SK-N-SH treated with all-trans-retinoic acid at 6 μM for 48 hours (cell line): ENCODE measurements at regions not wholly inside any gene's neighbourhood (a gene's known extent, or its start where the extent isn't known, plus 50 kb on each side); places are given as distances from the start of the nearest gene placed in this dataset.

Experiments used
- ATAC-seq: fragments of 200-7000 bp; cut with Tn5 transposase; 3 replicates; pipeline ENCODE4 v1.9.1; 2020; ENCODE audit warnings: mild to moderate bottlenecking, moderate library complexity
- ARNTL ChIP-seq: fragments of 450-650 bp; formaldehyde crosslinking; IDR thresholded peaks from 2 replicates; pipeline ENCODE4 v1.5.0; 2020; ENCODE audit warnings: low read depth, mild to moderate bottlenecking, moderate library complexity, borderline replicate concordance
- BACH2 ChIP-seq: fragments of 250-450 bp; sonication (Bioruptor Pico); IDR thresholded peaks from 2 replicates; pipeline ENCODE4 v1.9.0; 2021; ENCODE audit warnings: mild to moderate bottlenecking, borderline replicate concordance
- CSDC2 ChIP-seq: fragments of 250-450 bp; sonication (Bioruptor Pico); IDR thresholded peaks from 2 replicates; pipeline ENCODE4 v1.5.0; 2020; ENCODE audit warnings: mild to moderate bottlenecking, moderate library complexity
- ESRRG ChIP-seq: fragments of 250-450 bp; sonication (Bioruptor Pico); IDR thresholded peaks from 2 replicates; pipeline ENCODE4 v1.6.1; 2021; ENCODE audit warnings: mild to moderate bottlenecking
- GLIS3 ChIP-seq: fragments of 250-450 bp; sonication (Bioruptor Pico); IDR thresholded peaks from 2 replicates; pipeline ENCODE4 v1.5.0; 2020; ENCODE audit warnings: mild to moderate bottlenecking, moderate library complexity
- ISL1 ChIP-seq: fragments of 250-450 bp; sonication (Bioruptor Pico); IDR thresholded peaks from 2 replicates; pipeline ENCODE4 v2.1.2; 2022; ENCODE audit warnings: mild to moderate bottlenecking, moderate library complexity
- OSR1 ChIP-seq: fragments of 250-450 bp; sonication (Bioruptor Pico); IDR thresholded peaks from 2 replicates; pipeline ENCODE4 v1.8.0; 2022; ENCODE audit warnings: moderate library complexity, mild to moderate bottlenecking, inconsistent platforms
- PATZ1 ChIP-seq: fragments of 250-450 bp; sonication (Bioruptor Pico); IDR thresholded peaks from 2 replicates; pipeline ENCODE4 v1.8.0; 2020; ENCODE audit warnings: mild to moderate bottlenecking, moderate library complexity, borderline replicate concordance
- PPARA ChIP-seq: fragments of 250-450 bp; sonication (Bioruptor Pico); IDR thresholded peaks from 2 replicates; pipeline ENCODE4 v1.5.0; 2020; ENCODE audit warnings: mild to moderate bottlenecking, borderline replicate concordance
- RARB ChIP-seq: fragments of 250-450 bp; sonication (Bioruptor Pico); IDR thresholded peaks from 2 replicates; pipeline ENCODE4 v1.8.0; 2021; ENCODE audit warnings: mild to moderate bottlenecking, moderate library complexity
- SNAI2 ChIP-seq: fragments of 250-450 bp; sonication (Bioruptor Pico); IDR thresholded peaks from 2 replicates; pipeline ENCODE4 v1.5.0; 2020; ENCODE audit warnings: mild to moderate bottlenecking, moderate library complexity
- TCF4 ChIP-seq: fragments of 250-450 bp; sonication (Bioruptor Pico); IDR thresholded peaks from 2 replicates; pipeline ENCODE4 v1.8.0; 2021; ENCODE audit warnings: mild to moderate bottlenecking, moderate library complexity, borderline replicate concordance
- TOX ChIP-seq: fragments of 250-450 bp; sonication (Bioruptor Pico); IDR thresholded peaks from 2 replicates; pipeline ENCODE4 v1.8.0; 2021; ENCODE audit warnings: mild to moderate bottlenecking, moderate library complexity, borderline replicate concordance
- TSHZ2 ChIP-seq: fragments of 250-450 bp; sonication (Bioruptor Pico); IDR thresholded peaks from 2 replicates; pipeline ENCODE4 v1.5.0; 2020; ENCODE audit warnings: mild to moderate bottlenecking, moderate library complexity
- ZC3H10 ChIP-seq: fragments of 250-450 bp; sonication (Bioruptor Pico); IDR thresholded peaks from 2 replicates; pipeline ENCODE4 v1.5.1; 2021; ENCODE audit warnings: mild to moderate bottlenecking, moderate library complexity
- ZFP3 ChIP-seq: fragments of 250-450 bp; sonication (Bioruptor Pico); IDR thresholded peaks from 2 replicates; pipeline ENCODE4 v1.5.0; 2020; ENCODE audit warnings: mild to moderate bottlenecking, moderate library complexity
- ZFP30 ChIP-seq: fragments of 450-650 bp; formaldehyde crosslinking; IDR thresholded peaks from 2 replicates; pipeline ENCODE4 v1.5.0; 2022; ENCODE audit warnings: mild to moderate bottlenecking, moderate library complexity
- ZNF565 ChIP-seq: fragments of 450-650 bp; formaldehyde crosslinking; conservative IDR thresholded peaks from 2 replicates; pipeline ENCODE4 v1.5.0; 2020; ENCODE audit warnings: low read depth, mild to moderate bottlenecking, moderate library complexity
- ZNF70 ChIP-seq: fragments of 450-650 bp; formaldehyde crosslinking; IDR thresholded peaks from 2 replicates; pipeline ENCODE4 v1.5.0; 2020; ENCODE audit warnings: mild to moderate bottlenecking, moderate library complexity
- ZNF8 ChIP-seq: fragments of 450-650 bp; formaldehyde crosslinking; IDR thresholded peaks from 2 replicates; pipeline ENCODE4 v1.5.0; 2020; ENCODE audit warnings: mild to moderate bottlenecking, moderate library complexity
- TF ChIP-seq, protein P1 (sequence below): fragments of 250-450 bp; sonication (Bioruptor Pico); IDR thresholded peaks from 2 replicates; pipeline ENCODE4 v1.8.0; 2021; ENCODE audit warnings: low read depth, mild to moderate bottlenecking, moderate library complexity, borderline replicate concordance
- TF ChIP-seq, protein P2 (sequence below): fragments of 250-450 bp; sonication (Bioruptor Pico); IDR thresholded peaks from 2 replicates; pipeline ENCODE4 v1.5.1; 2021; ENCODE audit warnings: mild to moderate bottlenecking, moderate library complexity
- TF ChIP-seq, protein P3 (sequence below): fragments of 250-450 bp; sonication (Bioruptor Pico); IDR thresholded peaks from 2 replicates; pipeline ENCODE4 v1.5.1; 2020; ENCODE audit warnings: low read depth, mild to moderate bottlenecking, moderate library complexity

- TF ChIP-seq OSR1 (CRISPR knock-in tag) (no peak), ZNF8 (CRISPR knock-in tag) (no peak)
These were observed 498.1 kb upstream of the ZNF608 start (continued) for GRCh38 chr5:125244531-125244930.

DNA sequence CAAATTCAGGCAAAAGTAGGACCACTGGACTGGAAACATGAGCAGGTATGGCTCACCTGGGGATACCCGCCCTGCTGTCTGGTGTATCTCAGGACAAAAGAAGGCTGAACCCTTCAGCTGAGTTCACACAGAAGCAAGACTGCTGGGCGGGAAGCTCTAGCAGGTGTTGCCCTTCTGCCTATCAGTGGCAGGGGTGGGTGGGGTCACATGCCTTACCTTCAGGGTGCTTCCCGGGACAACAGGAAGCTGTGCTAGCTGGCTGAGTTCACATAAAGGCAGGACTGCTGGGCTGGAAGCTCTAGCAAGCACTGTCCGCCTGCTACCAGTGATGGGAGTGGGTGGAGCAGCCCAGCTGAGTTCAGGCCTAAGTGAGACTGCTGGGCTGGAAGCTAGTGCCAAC is 498.8 kb upstream of the ZNF608 start:
- no peak for TF ChIP-seq PATZ1 (CRISPR knock-in tag)
- no peak for TF ChIP-seq CSDC2 (CRISPR knock-in tag)
- no peak for TF ChIP-seq GLIS3
- TF ChIP-seq ESRRG (CRISPR knock-in tag) = no peak
- no peak for TF ChIP-seq ISL1 (CRISPR knock-in tag)
- no peak for TF ChIP-seq PPARA (CRISPR knock-in tag)
- TF ChIP-seq, protein P1, sequence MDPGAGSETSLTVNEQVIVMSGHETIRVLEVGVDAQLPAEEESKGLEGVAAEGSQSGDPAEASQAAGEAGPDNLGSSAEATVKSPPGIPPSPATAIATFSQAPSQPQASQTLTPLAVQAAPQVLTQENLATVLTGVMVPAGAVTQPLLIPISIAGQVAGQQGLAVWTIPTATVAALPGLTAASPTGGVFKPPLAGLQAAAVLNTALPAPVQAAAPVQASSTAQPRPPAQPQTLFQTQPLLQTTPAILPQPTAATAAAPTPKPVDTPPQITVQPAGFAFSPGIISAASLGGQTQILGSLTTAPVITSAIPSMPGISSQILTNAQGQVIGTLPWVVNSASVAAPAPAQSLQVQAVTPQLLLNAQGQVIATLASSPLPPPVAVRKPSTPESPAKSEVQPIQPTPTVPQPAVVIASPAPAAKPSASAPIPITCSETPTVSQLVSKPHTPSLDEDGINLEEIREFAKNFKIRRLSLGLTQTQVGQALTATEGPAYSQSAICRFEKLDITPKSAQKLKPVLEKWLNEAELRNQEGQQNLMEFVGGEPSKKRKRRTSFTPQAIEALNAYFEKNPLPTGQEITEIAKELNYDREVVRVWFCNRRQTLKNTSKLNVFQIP = no peak
- TF ChIP-seq RARB (CRISPR knock-in tag) = no peak
- TF ChIP-seq, protein P2, sequence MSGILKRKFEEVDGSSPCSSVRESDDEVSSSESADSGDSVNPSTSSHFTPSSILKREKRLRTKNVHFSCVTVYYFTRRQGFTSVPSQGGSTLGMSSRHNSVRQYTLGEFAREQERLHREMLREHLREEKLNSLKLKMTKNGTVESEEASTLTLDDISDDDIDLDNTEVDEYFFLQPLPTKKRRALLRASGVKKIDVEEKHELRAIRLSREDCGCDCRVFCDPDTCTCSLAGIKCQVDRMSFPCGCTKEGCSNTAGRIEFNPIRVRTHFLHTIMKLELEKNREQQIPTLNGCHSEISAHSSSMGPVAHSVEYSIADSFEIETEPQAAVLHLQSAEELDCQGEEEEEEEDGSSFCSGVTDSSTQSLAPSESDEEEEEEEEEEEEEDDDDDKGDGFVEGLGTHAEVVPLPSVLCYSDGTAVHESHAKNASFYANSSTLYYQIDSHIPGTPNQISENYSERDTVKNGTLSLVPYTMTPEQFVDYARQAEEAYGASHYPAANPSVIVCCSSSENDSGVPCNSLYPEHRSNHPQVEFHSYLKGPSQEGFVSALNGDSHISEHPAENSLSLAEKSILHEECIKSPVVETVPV (CRISPR knock-in tag) = no peak
- no peak for TF ChIP-seq ZNF70 (CRISPR knock-in tag)
- TF ChIP-seq SNAI2 (CRISPR knock-in tag) = no peak
- no peak for TF ChIP-seq TOX (CRISPR knock-in tag)
- TF ChIP-seq, protein P3, sequence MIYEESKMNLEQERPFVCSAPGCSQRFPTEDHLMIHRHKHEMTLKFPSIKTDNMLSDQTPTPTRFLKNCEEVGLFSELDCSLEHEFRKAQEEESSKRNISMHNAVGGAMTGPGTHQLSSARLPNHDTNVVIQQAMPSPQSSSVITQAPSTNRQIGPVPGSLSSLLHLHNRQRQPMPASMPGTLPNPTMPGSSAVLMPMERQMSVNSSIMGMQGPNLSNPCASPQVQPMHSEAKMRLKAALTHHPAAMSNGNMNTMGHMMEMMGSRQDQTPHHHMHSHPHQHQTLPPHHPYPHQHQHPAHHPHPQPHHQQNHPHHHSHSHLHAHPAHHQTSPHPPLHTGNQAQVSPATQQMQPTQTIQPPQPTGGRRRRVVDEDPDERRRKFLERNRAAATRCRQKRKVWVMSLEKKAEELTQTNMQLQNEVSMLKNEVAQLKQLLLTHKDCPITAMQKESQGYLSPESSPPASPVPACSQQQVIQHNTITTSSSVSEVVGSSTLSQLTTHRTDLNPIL (CRISPR knock-in tag) = no peak
- no peak for TF ChIP-seq ZC3H10 (CRISPR knock-in tag)
- no peak for TF ChIP-seq ZNF565
- TF ChIP-seq ARNTL (CRISPR knock-in tag) = no peak
- ATAC-seq = no peak

GRCh38 chr5:125249400-125249799 is 503.0 kb upstream of the ZNF608 start:
- TF ChIP-seq, protein P3 (CRISPR knock-in tag) = no peak
- no peak for TF ChIP-seq RARB (CRISPR knock-in tag)
- TF ChIP-seq, protein P1 = no peak
- no peak for TF ChIP-seq ESRRG (CRISPR knock-in tag)
- TF ChIP-seq ARNTL (CRISPR knock-in tag) = no peak
- ATAC-seq = no peak

GRCh38 chr5:125251703-125252102 is 505.3 kb upstream of the ZNF608 start:
- no peak for ATAC-seq
- no peak for TF ChIP-seq ZNF70 (CRISPR knock-in tag)
- no peak for TF ChIP-seq ZFP3 (CRISPR knock-in tag)
- no peak for TF ChIP-seq ZFP30 (CRISPR knock-in tag)
- no peak for TF ChIP-seq ZC3H10 (CRISPR knock-in tag)
- TF ChIP-seq TOX (CRISPR knock-in tag) = no peak
- no peak for TF ChIP-seq PATZ1 (CRISPR knock-in tag)
- no peak for TF ChIP-seq ARNTL (CRISPR knock-in tag)
- no peak for TF ChIP-seq BACH2 (CRISPR knock-in tag)
- TF ChIP-seq TSHZ2 (CRISPR knock-in tag) = no peak
- TF ChIP-seq ZNF565 = no peak
- TF ChIP-seq RARB (CRISPR knock-in tag) = no peak
- no peak for TF ChIP-seq CSDC2 (CRISPR knock-in tag)
- TF ChIP-seq TCF4 (CRISPR knock-in tag) = no peak
